Stimulated activated CD8-positive, alpha-beta memory T cell treated with anti-CD3 and anti-CD28 coated beads, Interleukin-7, amount 100 ng/mL, for 4 hours (primary cell): ENCODE measurements at regions not wholly inside any gene's neighbourhood (a gene's known extent, or its start where the extent isn't known, plus 50 kb on each side); places are given as distances from the start of the nearest gene placed in this dataset.
A peak's percentile ranks its signal among the peaks of the same experiment; 100 is the strongest.

ENCODE experiments used
- DNase-seq, 2 donors: peaks; one replicate each; pipeline ENCODE4 v3.0.0-alpha.2; 2020; ENCODE audit warnings: low read depth in 2 of 2

- peak; percentile 49 to 54 for DNase-seq
Observed at GRCh38 chr3:68057637-68058320, 403.4 kb upstream of the SUCLG2 start.

DNA sequence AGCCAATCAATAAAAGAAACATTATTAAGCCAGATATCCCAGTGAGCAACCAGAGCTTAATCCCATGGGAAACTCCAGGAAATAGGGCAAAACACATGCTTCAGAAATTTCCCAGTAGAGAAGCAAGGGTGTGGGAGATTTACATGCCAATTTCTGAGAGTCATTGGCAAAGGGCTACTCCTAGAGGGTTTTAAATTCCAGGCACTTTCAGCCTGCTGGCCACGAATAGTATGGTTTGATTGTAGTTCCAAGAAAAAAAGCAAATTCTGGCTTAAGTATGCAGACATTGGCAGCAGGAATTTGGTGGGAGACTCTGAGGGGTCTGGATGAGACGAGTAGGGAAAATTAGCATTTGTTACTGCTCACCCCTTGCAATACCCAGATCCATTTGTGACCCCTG, 402.1 kb upstream of the SUCLG2 start:
- DNase-seq, result no peak

DNA sequence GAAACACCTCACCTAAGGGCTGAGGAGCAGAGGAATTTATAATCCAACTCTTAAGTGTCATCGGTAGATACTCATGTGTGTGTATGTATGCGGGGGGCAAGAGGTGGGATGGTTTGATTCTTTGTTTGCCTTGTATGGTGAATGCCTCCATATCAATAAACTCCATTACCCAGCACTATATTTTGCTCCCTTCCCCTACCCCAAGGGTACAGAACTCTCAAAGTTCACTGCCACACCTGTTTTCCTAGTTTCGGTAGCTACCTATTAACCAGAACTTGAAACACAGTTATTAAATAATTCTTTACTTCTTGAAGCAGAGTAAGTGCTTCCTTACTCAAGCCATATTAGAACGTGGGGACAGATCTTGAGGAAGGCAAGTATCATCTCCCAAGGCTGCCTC, 400.8 kb upstream of the SUCLG2 start:
- no peak for DNase-seq

DNA sequence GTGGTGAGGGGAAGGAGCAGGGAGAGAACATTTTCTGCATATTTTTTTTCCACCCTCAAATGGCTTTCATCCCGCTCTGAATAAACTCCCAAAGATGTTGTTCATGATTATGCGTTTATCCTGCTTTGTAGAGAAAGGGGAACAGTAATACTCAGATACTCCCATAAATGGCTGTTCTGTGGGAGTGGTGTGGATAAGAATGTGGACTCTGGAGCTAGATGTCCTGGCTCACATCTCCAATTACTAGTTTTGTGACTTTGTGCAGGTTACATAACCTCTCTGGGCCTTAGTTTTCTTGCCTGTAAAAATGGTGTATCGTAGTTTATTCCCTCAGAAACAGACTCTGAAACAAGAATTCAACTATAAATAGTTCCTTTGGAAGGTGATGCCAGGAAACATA, 395.4 kb upstream of the SUCLG2 start:
- no peak for DNase-seq

GRCh38 chr3:68045976-68046375, 391.6 kb upstream of the SUCLG2 start:
- no peak for DNase-seq

DNA sequence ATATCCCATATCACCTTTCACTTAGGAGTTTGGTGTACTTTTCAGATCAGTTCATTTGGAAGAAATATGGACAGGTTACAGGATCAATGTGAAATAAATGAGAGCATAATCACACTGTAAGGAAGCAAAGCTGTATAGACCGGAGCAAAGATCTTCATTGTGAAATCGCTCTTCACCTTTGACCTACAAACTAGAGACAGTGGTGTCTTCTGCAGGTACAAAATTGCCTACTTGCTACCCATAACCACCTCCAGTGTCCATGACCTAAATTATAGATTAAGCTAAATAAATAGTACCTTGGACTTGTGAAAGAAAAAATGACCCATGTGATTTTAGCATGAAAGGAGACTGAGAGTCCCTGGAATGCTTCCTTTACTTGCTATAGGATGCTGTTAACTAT, 379.5 kb upstream of the SUCLG2 start:
- DNase-seq, result no peak

GRCh38 chr3:68032209-68032608, 377.8 kb upstream of the SUCLG2 start:
- no peak for DNase-seq

- DNase-seq, result no peak
Observed at GRCh38 chr3:68025189-68025588, 370.8 kb upstream of the SUCLG2 start.

DNA sequence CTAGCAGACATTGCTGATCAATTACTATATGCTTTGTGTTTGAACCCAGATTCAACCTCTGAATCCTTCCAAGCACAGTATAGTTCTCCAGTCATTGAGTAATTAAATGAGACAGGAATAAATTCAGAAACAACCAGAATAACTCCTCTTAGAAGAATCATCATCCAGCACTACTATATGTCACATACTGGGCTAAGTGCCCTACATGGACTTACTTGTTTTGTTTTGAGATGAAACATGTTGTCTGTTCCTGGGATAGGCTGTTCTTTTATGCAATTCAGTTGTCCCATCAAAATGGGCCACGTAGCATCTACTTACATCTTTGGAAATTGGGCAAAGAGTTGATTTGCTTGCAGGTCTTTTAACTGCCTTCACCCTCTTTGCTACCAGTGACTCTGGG, 365.5 kb upstream of the SUCLG2 start:
- no peak for DNase-seq

GRCh38 chr3:68018275-68018674, 363.9 kb upstream of the SUCLG2 start:
- DNase-seq, result no peak

GRCh38 chr3:68017069-68017468, 362.7 kb upstream of the SUCLG2 start:
- DNase-seq, result no peak

GRCh38 chr3:68009900-68010299, 355.5 kb upstream of the SUCLG2 start:
- no peak for DNase-seq

DNA sequence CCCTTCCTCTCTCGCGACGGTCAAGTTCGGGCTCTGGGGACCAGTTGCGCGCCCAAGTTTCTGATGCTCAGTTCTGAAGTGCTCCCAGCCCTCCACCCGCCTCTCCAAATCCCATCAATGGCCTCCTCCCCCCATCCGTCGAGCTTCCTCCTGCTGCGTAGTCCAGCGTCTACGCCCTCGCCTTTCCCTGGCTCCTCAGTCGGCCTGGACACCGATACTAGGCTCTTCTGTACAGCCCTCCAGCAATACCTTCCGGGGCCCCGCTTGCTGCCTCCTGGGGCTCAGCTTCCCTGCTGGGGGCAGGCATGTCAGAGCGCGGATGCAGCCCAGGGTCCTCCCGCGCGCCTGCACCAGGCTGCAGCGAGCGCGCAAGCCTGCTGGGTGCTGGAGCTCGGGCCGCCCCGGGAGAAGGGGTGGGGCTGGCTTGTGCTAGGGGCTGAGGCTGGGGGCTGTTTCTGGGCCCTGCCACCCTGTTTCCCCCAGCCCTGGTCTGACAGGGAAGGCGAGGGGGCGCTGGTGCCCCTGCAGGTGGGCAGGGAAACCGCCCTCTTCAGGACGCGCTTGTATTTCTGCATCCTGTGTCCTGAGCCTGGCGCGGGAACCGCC, 353.3 kb upstream of the SUCLG2 start:
- DNase-seq, result peak in 1 of 2 donors; percentile 10

DNA sequence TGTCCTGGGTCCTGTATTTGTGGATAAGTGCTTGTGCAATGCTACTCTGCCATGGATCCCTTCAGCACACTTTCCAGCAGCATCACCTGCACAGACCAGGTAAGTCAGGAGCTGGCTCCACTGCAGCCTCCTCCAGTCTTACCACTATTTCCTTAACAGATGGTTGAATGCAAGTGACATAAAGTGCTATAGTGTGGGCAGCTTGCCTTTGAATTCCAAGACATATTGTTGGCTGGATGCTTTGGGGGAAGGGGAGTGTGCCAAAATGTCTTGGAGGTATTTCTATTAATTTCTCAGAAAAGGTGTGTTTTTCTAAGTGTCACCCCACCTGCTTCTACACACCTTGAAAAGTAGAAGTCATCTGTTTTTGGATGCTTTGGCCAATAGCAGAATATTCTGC, 352.2 kb upstream of the SUCLG2 start:
- no peak for DNase-seq

DNA sequence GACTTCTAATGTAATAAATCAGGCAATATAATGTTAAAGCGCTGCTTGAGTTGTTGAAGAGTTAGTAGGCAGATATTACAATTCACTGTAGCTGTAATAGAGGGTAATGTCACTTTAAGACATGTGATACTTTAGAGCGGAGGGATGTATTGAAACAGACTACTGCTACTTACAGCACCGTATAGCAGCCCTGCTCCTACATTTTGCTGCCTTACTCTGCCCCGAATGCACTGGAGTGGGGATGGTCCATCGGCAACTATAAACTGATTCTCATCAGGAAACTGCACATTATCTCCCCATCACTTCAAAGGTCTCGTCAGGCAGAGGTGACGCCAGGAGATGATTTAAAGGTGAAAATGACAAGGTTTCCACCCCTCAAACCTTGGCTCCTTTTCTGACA, 349.7 kb upstream of the SUCLG2 start:
- DNase-seq, result no peak

DNA sequence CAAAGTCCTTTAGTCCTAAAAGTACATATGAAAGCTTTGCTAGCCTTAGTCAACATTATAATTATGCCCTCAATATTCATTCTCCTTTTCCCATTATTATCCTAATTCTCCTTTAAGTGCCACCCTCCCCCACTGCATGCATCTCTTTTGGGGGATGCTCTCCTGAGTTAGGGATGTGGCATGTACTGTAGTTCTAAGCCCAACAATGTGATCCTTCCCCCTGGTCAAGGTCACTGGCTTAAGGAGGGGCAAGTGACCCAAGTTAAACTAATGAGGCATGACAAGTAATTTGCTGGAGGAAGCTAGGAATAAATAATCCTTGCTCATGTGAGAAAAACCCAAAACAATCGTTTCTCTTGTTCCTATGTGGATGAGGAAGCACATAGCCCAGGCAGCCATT, 343.9 kb upstream of the SUCLG2 start:
- DNase-seq, result no peak

GRCh38 chr3:67995206-67995605, 340.8 kb upstream of the SUCLG2 start:
- no peak for DNase-seq

GRCh38 chr3:67986706-67987105, 332.3 kb upstream of the SUCLG2 start:
- DNase-seq, result no peak

DNA sequence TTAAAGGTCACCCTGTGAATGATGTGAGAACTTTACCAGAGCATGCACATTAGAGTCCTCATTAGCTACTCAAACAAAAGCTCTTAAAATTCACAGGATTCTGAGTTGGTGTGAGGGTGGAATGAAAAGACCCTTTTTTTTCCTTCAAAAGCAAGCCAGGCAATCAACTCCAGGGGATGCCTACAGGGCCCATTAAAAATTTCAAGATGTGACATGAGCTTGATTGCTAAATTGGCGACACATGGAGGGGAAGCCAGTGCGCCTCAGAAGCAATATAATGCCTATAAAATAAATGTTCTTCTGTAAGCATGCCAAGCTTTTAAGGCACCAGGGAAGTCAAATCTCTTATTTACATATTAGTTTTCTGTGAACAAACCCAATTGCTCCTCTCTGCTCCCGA, 328.8 kb upstream of the SUCLG2 start:
- no peak for DNase-seq

GRCh38 chr3:67981077-67981476, 326.7 kb upstream of the SUCLG2 start:
- no peak for DNase-seq

- DNase-seq, result no peak
Observed at GRCh38 chr3:67979342-67979741, 324.9 kb upstream of the SUCLG2 start.

- no peak for DNase-seq
Observed at GRCh38 chr3:67977762-67978161, 323.4 kb upstream of the SUCLG2 start.

GRCh38 chr3:67976663-67977062, 322.3 kb upstream of the SUCLG2 start:
- DNase-seq, result no peak

- DNase-seq, result no peak
Observed at GRCh38 chr3:67964596-67964995, 310.2 kb upstream of the SUCLG2 start.
